Activated CD4-positive, alpha-beta T cell treated with anti-CD3 and anti-CD28 coated beads for 36 hours (primary cell): ENCODE measurements at regions not wholly inside any gene's neighbourhood (a gene's known extent, or its start where the extent isn't known, plus 50 kb on each side); places are given as distances from the start of the nearest gene placed in this dataset.
"Not testable (repeated sequence)": the region's sequence is repeated elsewhere in the genome, so short reads cannot be mapped to it uniquely, and the experiment has no call there.

Source experiments
- ATAC-seq: fragments of 200-7000 bp; cut with Tn5 transposase; one replicate; pipeline ENCODE4 v1.10.0; 2021; ENCODE audit warnings: mild to moderate bottlenecking, moderate library complexity
- CTCF ChIA-PET: fragments of 350-600 bp; sonication (Branson Sonifier 250); formaldehyde crosslinking; loops from one replicate; lab custom pipeline; 2021; ENCODE audit warnings: antibody characterized with exemption; lab: Charles Lee
- POLR2A ChIA-PET: fragments of 350-600 bp; sonication (Branson Sonifier 250); formaldehyde crosslinking; loops from one replicate; lab custom pipeline; 2021; ENCODE audit warnings: antibody characterized with exemption, inconsistent platforms; lab: Charles Lee
- DNase-seq: peaks from one replicate; pipeline ENCODE4 v3.0.0-alpha.2; 2020
- H3K27ac Mint-ChIP-seq: one replicate; pipeline ENCODE4 v1.8.0; 2021; ENCODE audit warnings: mixed read lengths
- H3K27me3 Mint-ChIP-seq: one replicate; pipeline ENCODE4 v1.8.0; 2021; ENCODE audit warnings: mixed read lengths
- H3K36me3 Mint-ChIP-seq: one replicate; pipeline ENCODE4 v1.8.0; 2021; ENCODE audit warnings: low read depth, mixed read lengths
- H3K4me1 Mint-ChIP-seq: one replicate; pipeline ENCODE4 v1.8.0; 2021; ENCODE audit warnings: mixed read lengths
- H3K4me3 Mint-ChIP-seq: one replicate; pipeline ENCODE4 v1.8.0; 2021; ENCODE audit warnings: mild to moderate bottlenecking, moderate library complexity, mixed read lengths
- H3K9me3 Mint-ChIP-seq: one replicate; pipeline ENCODE4 v1.8.0; 2021; ENCODE audit warnings: low read depth, mixed read lengths
- intact Hi-C, 2 experiments: fragments of 100-400 bp; cut with DNase I in 1 of 2; cut with micrococcal nuclease in 1 of 2; formaldehyde crosslinking; loops; one replicate each; pipeline versions ENCODE4 v1.14.2 to v1.15.1; 2022 to 2024; cut with DNase I, micrococcal nuclease

DNA sequence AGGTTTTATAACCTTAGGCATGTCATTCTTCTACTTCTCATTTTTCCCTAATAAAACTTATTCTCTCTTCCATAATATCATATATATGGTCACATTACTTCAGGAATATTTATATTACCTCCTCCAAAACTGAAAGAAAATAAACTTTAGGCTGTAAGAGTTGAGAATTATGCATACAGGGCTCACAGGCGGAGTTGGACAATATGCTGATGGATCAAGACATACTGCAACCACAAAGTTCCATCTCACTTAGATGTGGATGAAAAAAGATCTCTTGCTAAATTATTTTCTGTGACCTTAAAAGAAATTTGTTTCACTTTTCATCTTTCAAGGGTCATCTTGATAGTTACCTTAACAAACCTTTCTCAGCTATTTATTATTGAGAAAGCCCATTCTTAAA, 152.6 kb upstream of the PDE4B start:
- no peak for DNase-seq
- H3K36me3 Mint-ChIP-seq: no peaks in the 10 kb centered on the region
- no peaks in the 10 kb centered on the region for H3K9me3 Mint-ChIP-seq
- H3K27ac Mint-ChIP-seq: no peak overlapping the region
- intact Hi-C loops: no loop called here
- no peak for ATAC-seq
- no peak overlapping the region for H3K4me3 Mint-ChIP-seq
- H3K4me1 Mint-ChIP-seq: no peaks in the 10 kb centered on the region
- ChIA-PET POLR2A (no interaction called here), CTCF (interaction anchor here (1.1 kb wide), 1 partner anchor 8 kb away, joined by 4 read pairs; no protein-coding TSS in a partner anchor)
- peaks cover 2% of the 10 kb centered on the region for H3K27me3 Mint-ChIP-seq

- H3K27ac Mint-ChIP-seq, POLR2A ChIA-PET, H3K4me3 Mint-ChIP-seq, DNase-seq, H3K4me1 Mint-ChIP-seq, H3K36me3 Mint-ChIP-seq, intact Hi-C loops, H3K27me3 Mint-ChIP-seq, ATAC-seq, H3K9me3 Mint-ChIP-seq: not testable (repeated sequence)
- CTCF ChIA-PET: interaction anchor here (0.6 to 1.2 kb wide), 2 partner anchors 28 to 481 kb away, joined by 3 read pairs; no protein-coding TSS in a partner anchor
These were observed 143.5 kb upstream of the PDE4B start for GRCh38 chr1:65649185-65649584.

DNA sequence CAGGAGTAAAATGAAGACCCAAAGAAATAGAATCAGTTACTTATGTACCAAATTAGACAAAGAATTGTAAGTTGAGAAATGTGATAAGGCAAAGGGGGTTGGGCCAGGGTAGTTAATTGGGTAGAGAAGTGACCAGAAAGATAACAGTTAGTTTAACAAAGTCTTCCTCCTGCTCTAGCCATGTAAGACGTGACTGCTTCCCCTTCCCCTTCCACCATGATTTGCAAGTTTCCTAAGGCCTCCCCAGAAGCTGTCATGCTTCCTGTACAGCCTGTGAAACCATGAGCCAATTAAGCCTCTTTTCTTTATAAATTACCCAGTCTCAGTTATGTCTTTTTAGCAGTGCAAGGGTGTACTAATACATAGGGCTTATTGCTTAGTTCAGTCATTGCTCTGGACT, 142.0 kb upstream of the PDE4B start:
- H3K4me3 Mint-ChIP-seq: no peak overlapping the region
- CTCF ChIA-PET: interaction anchor here (1.2 kb wide), 1 partner anchor 483 kb away, joined by 3 read pairs; no protein-coding TSS in a partner anchor
- DNase-seq (no peak), ATAC-seq (no peak)
- peaks cover 8% of the 10 kb centered on the region for H3K27me3 Mint-ChIP-seq
- H3K27ac Mint-ChIP-seq: no peak overlapping the region
- POLR2A ChIA-PET: no interaction called here
- no peaks in the 10 kb centered on the region for H3K36me3 Mint-ChIP-seq
- peaks cover 5% of the 10 kb centered on the region for H3K9me3 Mint-ChIP-seq
- H3K4me1 Mint-ChIP-seq: no peaks in the 10 kb centered on the region
- intact Hi-C loops: no loop called here

GRCh38 chr1:65654526-65654925, 138.2 kb upstream of the PDE4B start:
- H3K27ac Mint-ChIP-seq, H3K4me1 Mint-ChIP-seq, POLR2A ChIA-PET, H3K27me3 Mint-ChIP-seq, H3K4me3 Mint-ChIP-seq, DNase-seq, H3K9me3 Mint-ChIP-seq, ATAC-seq, intact Hi-C loops, H3K36me3 Mint-ChIP-seq, CTCF ChIA-PET: not testable (repeated sequence)

GRCh38 chr1:65657609-65658008, 135.1 kb upstream of the PDE4B start:
- ATAC-seq, H3K9me3 Mint-ChIP-seq, H3K36me3 Mint-ChIP-seq, H3K27me3 Mint-ChIP-seq, H3K4me1 Mint-ChIP-seq, DNase-seq, POLR2A ChIA-PET, H3K27ac Mint-ChIP-seq, H3K4me3 Mint-ChIP-seq, intact Hi-C loops: not testable (repeated sequence)
- CTCF ChIA-PET: interaction anchor here (1.5 kb wide), 1 partner anchor 30 kb away, joined by 4 read pairs; no protein-coding TSS in a partner anchor

DNA sequence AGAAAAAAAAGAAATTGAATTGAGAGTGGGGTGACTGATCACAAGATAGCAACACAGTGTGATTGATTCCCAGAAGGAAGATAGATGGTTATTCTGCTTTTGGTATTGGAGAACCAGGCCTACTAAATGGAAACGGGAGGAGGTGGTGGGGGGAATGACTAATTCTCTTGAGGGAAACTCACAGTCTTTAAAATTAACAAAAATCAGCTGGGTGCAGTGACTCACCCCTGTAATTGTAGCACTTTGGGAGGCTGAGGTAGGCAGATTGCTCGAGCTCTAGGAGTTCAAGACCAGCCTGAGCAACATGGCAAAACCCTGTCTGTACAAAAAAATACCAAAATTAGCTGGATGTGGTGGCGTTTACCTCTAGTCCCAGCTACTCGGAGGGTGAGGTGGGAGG, 134.6 kb upstream of the PDE4B start:
- no peak overlapping the region for H3K4me3 Mint-ChIP-seq
- H3K4me1 Mint-ChIP-seq: no peaks in the 10 kb centered on the region
- ChIA-PET POLR2A (no interaction called here), CTCF (interaction anchor here (1.5 kb wide), 1 partner anchor 29 kb away, joined by 4 read pairs; no protein-coding TSS in a partner anchor)
- peaks cover 2% of the 10 kb centered on the region for H3K27me3 Mint-ChIP-seq
- H3K36me3 Mint-ChIP-seq: no peaks in the 10 kb centered on the region
- DNase-seq (peak; percentile 12), ATAC-seq (no peak)
- intact Hi-C loops: no loop called here
- no peak overlapping the region for H3K27ac Mint-ChIP-seq
- peaks cover 3% of the 10 kb centered on the region for H3K9me3 Mint-ChIP-seq

GRCh38 chr1:65668368-65668767, 124.3 kb upstream of the PDE4B start:
- peaks cover 22% of the 10 kb centered on the region for H3K27me3 Mint-ChIP-seq
- intact Hi-C loops: no loop called here
- no peak overlapping the region for H3K27ac Mint-ChIP-seq
- peaks cover 10% of the 10 kb centered on the region for H3K9me3 Mint-ChIP-seq
- no peak overlapping the region for H3K4me3 Mint-ChIP-seq
- H3K36me3 Mint-ChIP-seq: no peaks in the 10 kb centered on the region
- ATAC-seq (no peak), DNase-seq (no peak)
- no peaks in the 10 kb centered on the region for H3K4me1 Mint-ChIP-seq
- POLR2A ChIA-PET: no interaction called here
- CTCF ChIA-PET: no interaction called here

GRCh38 chr1:65670518-65670917, 122.2 kb upstream of the PDE4B start:
- no peak for DNase-seq
- Mint-ChIP-seq H3K27me3 (peaks cover 16% of the 10 kb centered on the region), H3K4me1 (no peaks in the 10 kb centered on the region), H3K4me3 (no peak overlapping the region), H3K9me3 (peaks cover 10% of the 10 kb centered on the region), H3K36me3 (no peaks in the 10 kb centered on the region), H3K27ac (no peak overlapping the region)
- ChIA-PET CTCF (no interaction called here), POLR2A (no interaction called here)
- no peak for ATAC-seq
- intact Hi-C loops: no loop called here

GRCh38 chr1:65674522-65674921, 118.2 kb upstream of the PDE4B start:
- Mint-ChIP-seq H3K36me3 (no peaks in the 10 kb centered on the region), H3K4me3 (no peak overlapping the region), H3K27me3 (peaks cover 5% of the 10 kb centered on the region), H3K27ac (no peak overlapping the region), H3K4me1 (no peaks in the 10 kb centered on the region), H3K9me3 (no peaks in the 10 kb centered on the region)
- POLR2A ChIA-PET: no interaction called here
- intact Hi-C loops: no loop called here
- ATAC-seq: no peak
- no peak for DNase-seq
- CTCF ChIA-PET: interaction anchor here (2.2 kb wide), 1 partner anchor 13 kb away, joined by 7 read pairs; no protein-coding TSS in a partner anchor

DNA sequence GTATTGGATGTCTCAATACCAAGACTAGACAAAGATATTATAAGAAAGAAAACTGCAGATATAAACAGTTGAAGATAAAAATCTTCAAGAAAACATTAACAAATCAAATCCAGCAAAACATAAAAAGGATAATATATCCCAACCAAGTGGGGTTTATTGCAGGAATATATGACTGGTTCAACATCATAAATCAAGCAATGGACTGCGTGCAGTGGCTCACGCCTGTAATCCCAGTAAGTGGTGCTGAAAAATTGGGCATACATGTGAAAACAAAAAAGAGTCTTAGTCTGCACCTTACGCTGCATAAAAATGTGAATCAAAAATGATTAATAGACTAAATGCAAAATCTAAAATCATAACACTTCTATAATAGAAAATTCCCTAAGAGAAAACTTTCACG, 112.9 kb upstream of the PDE4B start:
- Mint-ChIP-seq H3K9me3 (no peaks in the 10 kb centered on the region), H3K27ac (no peak overlapping the region), H3K4me3 (no peak overlapping the region), H3K4me1 (no peaks in the 10 kb centered on the region), H3K27me3 (peaks cover 12% of the 10 kb centered on the region), H3K36me3 (no peaks in the 10 kb centered on the region)
- CTCF ChIA-PET: no interaction called here
- POLR2A ChIA-PET: no interaction called here
- DNase-seq: no peak
- no peak for ATAC-seq
- intact Hi-C loops: no loop called here

DNA sequence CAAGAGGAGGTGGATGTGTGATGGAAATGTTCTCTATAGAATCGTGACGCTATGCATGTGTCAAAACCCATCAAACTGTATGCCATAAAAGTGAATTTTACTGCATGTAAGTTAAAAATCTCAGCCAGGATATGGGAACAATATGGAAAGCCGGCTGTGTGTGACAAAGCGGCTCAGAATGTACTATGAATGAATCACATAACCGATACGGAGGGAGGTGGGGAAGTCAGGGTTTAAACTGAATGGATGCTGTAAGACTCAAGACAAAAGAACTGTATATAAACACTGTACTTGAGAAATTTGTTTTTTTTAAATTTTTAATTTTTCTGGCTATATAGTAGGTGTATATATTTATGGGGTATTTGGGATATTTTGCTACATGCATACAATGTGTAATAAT, 111.6 kb upstream of the PDE4B start:
- H3K4me1 Mint-ChIP-seq: no peaks in the 10 kb centered on the region
- DNase-seq: no peak
- no peaks in the 10 kb centered on the region for H3K36me3 Mint-ChIP-seq
- no peak overlapping the region for H3K27ac Mint-ChIP-seq
- intact Hi-C loops: no loop called here
- ATAC-seq: no peak
- no peaks in the 10 kb centered on the region for H3K9me3 Mint-ChIP-seq
- CTCF ChIA-PET: no interaction called here
- H3K27me3 Mint-ChIP-seq: peaks cover 13% of the 10 kb centered on the region
- POLR2A ChIA-PET: no interaction called here
- no peak overlapping the region for H3K4me3 Mint-ChIP-seq

DNA sequence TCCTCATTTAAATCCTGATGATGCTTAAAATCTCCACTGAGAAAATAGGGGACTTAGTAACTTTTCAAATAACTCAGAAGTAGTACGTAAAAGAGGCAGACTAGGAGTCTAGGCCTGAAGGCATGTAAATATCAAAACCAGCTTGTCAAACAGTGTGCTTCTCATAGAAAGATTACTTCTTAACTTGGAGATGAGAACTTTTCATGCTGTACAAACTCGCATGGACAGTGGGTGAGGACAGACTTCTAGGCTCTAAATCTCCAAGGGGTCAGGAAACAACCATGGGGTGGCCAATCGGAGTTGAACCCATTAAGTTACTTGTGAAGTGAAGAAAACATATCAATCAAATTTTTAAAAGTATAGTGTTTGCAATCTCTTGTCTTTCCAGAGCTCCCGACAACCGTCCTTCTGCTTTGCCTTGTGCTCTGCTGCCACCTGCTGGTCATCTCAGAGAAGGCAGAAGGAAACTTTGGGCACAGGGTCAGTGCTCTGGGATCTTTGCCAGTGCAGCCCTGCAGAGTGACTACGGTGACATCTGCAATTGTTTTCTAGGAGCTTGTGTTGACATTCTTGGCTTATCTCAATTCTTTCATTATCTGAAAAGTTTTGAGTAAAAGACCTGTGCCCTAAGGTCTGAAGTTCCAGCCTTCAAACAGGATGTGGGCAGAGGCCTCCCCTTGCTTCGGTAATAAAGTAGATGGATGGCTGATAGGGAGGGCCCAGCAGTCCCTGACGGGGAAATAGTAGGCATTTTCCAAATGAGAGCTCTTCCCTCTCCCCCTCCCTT, 105.1 kb upstream of the PDE4B start:
- Mint-ChIP-seq H3K27ac (no peak overlapping the region), H3K4me1 (peaks cover 2% of the 10 kb centered on the region), H3K36me3 (no peaks in the 10 kb centered on the region), H3K4me3 (no peak overlapping the region), H3K9me3 (no peaks in the 10 kb centered on the region), H3K27me3 (peaks cover 10% of the 10 kb centered on the region)
- DNase-seq (peak; percentile 88), ATAC-seq (peak; percentile 88)
- ChIA-PET POLR2A (no interaction called here), CTCF (interaction anchor here (0.6 to 4.5 kb wide), 39 partner anchors 9 to 1441 kb away, joined by 3 to 41 read pairs (median 4); no protein-coding TSS in a partner anchor)
- intact Hi-C loops: loop anchor here (1.0 to 5.0 kb wide), 9 partner anchors 255 to 1419 kb away; no protein-coding TSS in a partner anchor
